SU-DHL-6 (cell line): ENCODE measurements at regions not wholly inside any gene's neighbourhood (a gene's known extent, or its start where the extent isn't known, plus 50 kb on each side); places are given as distances from the start of the nearest gene placed in this dataset.

Source experiments
- H2AFZ ChIP-seq: fragments of 200-600 bp; sonication (generic); 2 replicates; pipeline ENCODE4 v1.6.1; 2014; ENCODE audit warnings: low read depth, mild to moderate bottlenecking, moderate library complexity, mixed read lengths, antibody characterized with exemption, low read length; ENCODE audit not compliant: severe bottlenecking
- H3F3A ChIP-seq: fragments of 200-600 bp; shearing (Covaris generic); 2 replicates; pipeline ENCODE4 v1.6.0; 2016; ENCODE audit warnings: antibody characterized with exemption, mild to moderate bottlenecking; ENCODE audit not compliant: insufficient read depth
- H3K27ac ChIP-seq: fragments of 200-600 bp; sonication (generic); 2 replicates; pipeline ENCODE4 v1.5.1; 2016; ENCODE audit warnings: low read depth, mild to moderate bottlenecking, low read length, moderate library complexity, mixed read lengths
- H3K27me3 ChIP-seq: fragments of 200-600 bp; sonication (generic), shearing (Covaris generic); 2 replicates; pipeline ENCODE4 v1.6.0; 2014; ENCODE audit warnings: mild to moderate bottlenecking, low read length
- H3K36me3 ChIP-seq: fragments of 200-600 bp; sonication (generic); 2 replicates; pipeline ENCODE4 v1.6.1; 2014; ENCODE audit warnings: mild to moderate bottlenecking, low read length, mixed read lengths
- H3K4me2 ChIP-seq: fragments of 300-600, 200-600 bp; shearing (Covaris generic), sonication (generic); 2 replicates; pipeline ENCODE4 v1.6.0; 2014; ENCODE audit warnings: low read length, low read depth, mild to moderate bottlenecking; ENCODE audit not compliant: poor library complexity, severe bottlenecking
- H3K4me3 ChIP-seq: fragments of 200-600 bp; sonication (generic); 2 replicates; pipeline ENCODE4 v1.5.1; 2014; ENCODE audit warnings: antibody characterized with exemption, low read length, mild to moderate bottlenecking, mixed read lengths; ENCODE audit not compliant: insufficient read depth, poor library complexity, severe bottlenecking
- H3K79me2 ChIP-seq: fragments of 200-600 bp; sonication (generic); 2 replicates; pipeline ENCODE4 v1.6.1; 2014; ENCODE audit warnings: mild to moderate bottlenecking, low read length, moderate library complexity; ENCODE audit not compliant: insufficient read depth
- H3K9ac ChIP-seq: fragments of 200-600 bp; sonication (generic); 2 replicates; pipeline ENCODE4 v1.7.0; 2014; ENCODE audit warnings: mild to moderate bottlenecking, low read length
- H3K9me2 ChIP-seq: fragments of 200-600 bp; sonication (generic); replicated peaks from 2 replicates; pipeline ENCODE4 v1.6.1; 2014; ENCODE audit warnings: low read length; ENCODE audit not compliant: insufficient read depth
- H3K9me3 ChIP-seq: fragments of 200-600 bp; sonication (generic); 2 replicates; pipeline ENCODE4 v1.6.1; 2014; ENCODE audit warnings: low read length, mixed read lengths; ENCODE audit not compliant: insufficient read depth
- H4K20me1 ChIP-seq: fragments of 200-600 bp; sonication (generic); 2 replicates; pipeline ENCODE4 v1.6.1; 2014; ENCODE audit warnings: low read depth, mild to moderate bottlenecking, antibody characterized with exemption, low read length, moderate library complexity, mixed read lengths
- CTCF ChIP-seq: fragments of 200-600 bp; sonication (generic); IDR thresholded peaks from one replicate; pipeline ENCODE4 v1.5.1; 2017; ENCODE audit warnings: antibody characterized with exemption, mild to moderate bottlenecking, low read length, moderate library complexity; ENCODE audit not compliant: insufficient read depth, poor library complexity, severe bottlenecking
- EZH2phosphoT487 ChIP-seq: fragments of 200-600 bp; sonication (generic), shearing (Covaris generic); conservative IDR thresholded peaks from 2 replicates; pipeline ENCODE4 v1.6.1; 2018; ENCODE audit warnings: mild to moderate bottlenecking, antibody characterized with exemption, low read length, moderate library complexity, mixed read lengths

GRCh38 chr22:27267145-27267544, 534.4 kb downstream of the MN1 start:
- no peaks in the 10 kb centered on the region for H3K9me3 ChIP-seq
- no peaks in the 10 kb centered on the region for H3F3A ChIP-seq
- H3K4me2 ChIP-seq: no peak overlapping the region
- H3K9ac ChIP-seq: no peak overlapping the region
- TF ChIP-seq EZH2phosphoT487 (no peak), CTCF (no peak)
- no peak overlapping the region for H3K4me3 ChIP-seq
- no peaks in the 10 kb centered on the region for H3K27me3 ChIP-seq
- H2AFZ ChIP-seq: no peak overlapping the region
- no peaks in the 10 kb centered on the region for H4K20me1 ChIP-seq
- H3K36me3 ChIP-seq: no peaks in the 10 kb centered on the region
- no peaks in the 10 kb centered on the region for H3K9me2 ChIP-seq
- H3K79me2 ChIP-seq: no peaks in the 10 kb centered on the region
- no peak overlapping the region for H3K27ac ChIP-seq

- no peaks in the 10 kb centered on the region for H3K27me3 ChIP-seq
- no peaks in the 10 kb centered on the region for H3K79me2 ChIP-seq
- H3K9me2 ChIP-seq: no peaks in the 10 kb centered on the region
- H3K9ac ChIP-seq: no peak overlapping the region
- TF ChIP-seq CTCF (no peak), EZH2phosphoT487 (no peak)
- H3K4me2 ChIP-seq: no peak overlapping the region
- no peaks in the 10 kb centered on the region for H3K36me3 ChIP-seq
- no peaks in the 10 kb centered on the region for H3F3A ChIP-seq
- no peak overlapping the region for H3K4me3 ChIP-seq
- no peaks in the 10 kb centered on the region for H3K9me3 ChIP-seq
- no peak overlapping the region for H3K27ac ChIP-seq
- H4K20me1 ChIP-seq: no peaks in the 10 kb centered on the region
- H2AFZ ChIP-seq: no peak overlapping the region
Measured at GRCh38 chr22:27269751-27270543, 531.6 kb downstream of the MN1 start.

GRCh38 chr22:27270818-27271510, 530.6 kb downstream of the MN1 start:
- no peak for TF ChIP-seq EZH2phosphoT487
- TF ChIP-seq CTCF: no peak
- Histone ChIP-seq H3K4me3 (no peak overlapping the region), H3K4me2 (no peak overlapping the region), H3K9ac (no peak overlapping the region), H3K27ac (no peak overlapping the region), H4K20me1 (no peaks in the 10 kb centered on the region), H3F3A (no peaks in the 10 kb centered on the region), H2AFZ (no peak overlapping the region), H3K9me2 (no peaks in the 10 kb centered on the region), H3K79me2 (no peaks in the 10 kb centered on the region), H3K27me3 (no peaks in the 10 kb centered on the region), H3K9me3 (no peaks in the 10 kb centered on the region), H3K36me3 (no peaks in the 10 kb centered on the region)
